Choroid plexus epithelial cell (primary cell): ENCODE measurements at regions not wholly inside any gene's neighbourhood (a gene's known extent, or its start where the extent isn't known, plus 50 kb on each side); places are given as distances from the start of the nearest gene placed in this dataset.
A peak's percentile ranks its signal among the peaks of the same experiment; 100 is the strongest.

Experiments
- DNase-seq: peaks from one replicate; pipeline ENCODE4 v3.0.0-alpha.2; 2010; ENCODE audit warnings: low read depth
- H3K4me3 ChIP-seq: 2 replicates; pipeline ENCODE4 v1.5.1; 2011; ENCODE audit warnings: low read depth, mild to moderate bottlenecking, control low read depth, low read length, moderate library complexity
- TF ChIP-seq, protein P1 (sequence below): conservative IDR thresholded peaks from 2 replicates; pipeline ENCODE4 v1.5.1; 2011; ENCODE audit warnings: low read depth, mild to moderate bottlenecking, control low read depth, inconsistent platforms, low read length, moderate library complexity

DNA sequence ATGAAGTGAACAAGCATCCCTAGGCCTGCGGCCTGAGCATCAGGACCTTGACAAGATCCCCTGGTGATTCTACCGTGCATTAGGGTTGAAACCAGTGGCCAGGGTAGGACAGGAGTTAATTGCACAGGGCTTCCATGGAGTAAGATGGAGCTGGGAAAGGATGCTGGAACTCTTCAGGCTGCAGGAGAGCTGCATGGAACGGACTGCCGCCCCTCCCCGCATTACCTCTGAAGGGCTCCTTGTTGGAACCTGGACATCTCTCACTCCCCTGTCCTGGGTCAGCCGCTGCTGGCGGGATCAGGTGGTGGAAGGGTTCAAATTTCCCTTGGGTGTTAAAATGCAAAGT lies 156.6 kb upstream of the ID2 start:
- TF ChIP-seq, protein P1, sequence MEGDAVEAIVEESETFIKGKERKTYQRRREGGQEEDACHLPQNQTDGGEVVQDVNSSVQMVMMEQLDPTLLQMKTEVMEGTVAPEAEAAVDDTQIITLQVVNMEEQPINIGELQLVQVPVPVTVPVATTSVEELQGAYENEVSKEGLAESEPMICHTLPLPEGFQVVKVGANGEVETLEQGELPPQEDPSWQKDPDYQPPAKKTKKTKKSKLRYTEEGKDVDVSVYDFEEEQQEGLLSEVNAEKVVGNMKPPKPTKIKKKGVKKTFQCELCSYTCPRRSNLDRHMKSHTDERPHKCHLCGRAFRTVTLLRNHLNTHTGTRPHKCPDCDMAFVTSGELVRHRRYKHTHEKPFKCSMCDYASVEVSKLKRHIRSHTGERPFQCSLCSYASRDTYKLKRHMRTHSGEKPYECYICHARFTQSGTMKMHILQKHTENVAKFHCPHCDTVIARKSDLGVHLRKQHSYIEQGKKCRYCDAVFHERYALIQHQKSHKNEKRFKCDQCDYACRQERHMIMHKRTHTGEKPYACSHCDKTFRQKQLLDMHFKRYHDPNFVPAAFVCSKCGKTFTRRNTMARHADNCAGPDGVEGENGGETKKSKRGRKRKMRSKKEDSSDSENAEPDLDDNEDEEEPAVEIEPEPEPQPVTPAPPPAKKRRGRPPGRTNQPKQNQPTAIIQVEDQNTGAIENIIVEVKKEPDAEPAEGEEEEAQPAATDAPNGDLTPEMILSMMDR = no peak
- DNase-seq = no peak
- H3K4me3 ChIP-seq = no peak overlapping the region

DNA sequence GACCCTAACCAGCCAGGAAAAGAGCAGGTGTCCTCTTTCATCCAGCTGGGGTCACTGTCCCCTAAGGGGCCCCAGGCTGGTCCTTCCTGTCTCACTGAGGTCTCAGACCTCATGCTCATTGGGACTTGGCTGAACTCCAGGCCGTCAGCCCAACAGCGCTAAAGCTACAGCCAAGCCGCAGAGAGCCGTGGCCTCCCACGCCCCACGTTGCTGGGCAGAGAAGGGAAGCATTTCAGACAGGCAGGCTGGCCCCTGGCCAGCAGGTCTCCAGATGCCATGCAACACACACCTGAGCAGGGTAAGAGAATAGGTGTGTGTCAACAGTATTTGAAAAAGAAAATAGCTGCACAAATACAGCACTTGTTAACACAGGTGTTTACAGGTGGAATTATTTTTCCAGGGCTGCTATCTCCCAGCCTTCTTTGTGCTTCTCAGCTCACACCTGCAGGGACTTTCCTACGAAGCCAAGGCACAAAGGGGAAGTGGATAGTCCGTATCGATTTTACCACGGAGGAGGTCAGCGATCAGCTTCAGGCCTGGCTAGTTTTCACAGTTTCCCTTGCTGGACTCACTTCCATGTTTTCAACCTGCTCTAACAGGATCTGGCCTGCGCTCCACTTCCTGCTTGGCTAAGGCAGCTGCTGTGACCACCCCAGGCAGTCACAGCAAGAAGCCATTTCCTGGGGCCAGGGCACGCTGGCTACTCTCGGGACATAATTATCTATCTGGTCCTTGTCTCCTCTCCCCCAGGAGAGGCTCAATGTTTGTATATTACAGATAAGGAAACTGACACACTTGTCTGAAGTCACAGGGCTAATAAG lies 156.1 kb upstream of the ID2 start:
- TF ChIP-seq, protein P1 = no peak
- DNase-seq = peak; percentile 38
- no peak overlapping the region for H3K4me3 ChIP-seq

DNA sequence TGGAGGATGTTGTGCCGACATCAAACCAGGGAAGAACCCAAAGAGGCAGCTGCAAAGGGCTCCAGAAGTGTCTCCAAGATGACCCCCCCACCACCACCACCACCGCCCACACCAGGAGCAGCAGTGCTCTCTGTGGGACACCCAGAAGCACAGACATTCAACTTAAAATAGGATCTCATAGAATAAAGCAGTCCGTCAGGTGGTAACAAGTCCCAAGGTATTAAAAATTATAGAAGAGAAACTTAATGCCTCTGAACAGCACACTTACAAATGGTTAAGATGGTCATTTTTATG lies 155.5 kb upstream of the ID2 start:
- no peak overlapping the region for H3K4me3 ChIP-seq
- DNase-seq = no peak
- TF ChIP-seq, protein P1 = no peak

GRCh38 chr2:8527031-8527430 lies 154.8 kb upstream of the ID2 start:
- TF ChIP-seq, protein P1 = no peak
- no peak for DNase-seq
- H3K4me3 ChIP-seq = no peak overlapping the region

DNA sequence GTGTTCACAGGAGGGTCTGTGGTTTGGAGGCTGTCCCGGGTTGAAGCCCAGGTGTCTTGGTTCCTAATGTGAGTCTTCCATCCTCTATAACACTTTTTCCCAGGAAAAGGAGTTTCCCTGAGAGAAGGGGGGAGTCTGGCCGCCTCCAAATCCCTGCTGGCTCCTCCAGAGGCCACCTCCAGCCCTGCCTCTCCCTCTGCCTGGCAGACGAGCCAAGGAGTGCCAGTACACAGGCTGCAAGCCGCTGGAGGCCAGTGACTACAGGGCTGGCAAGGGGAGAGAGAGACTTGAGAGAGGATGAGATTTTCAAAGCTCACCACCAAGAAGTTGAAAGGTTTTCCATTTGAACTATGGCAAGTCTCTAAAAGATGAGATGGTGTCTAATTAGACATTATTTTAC lies 154.2 kb upstream of the ID2 start:
- DNase-seq = no peak
- TF ChIP-seq, protein P1 = no peak
- no peak overlapping the region for H3K4me3 ChIP-seq

DNA sequence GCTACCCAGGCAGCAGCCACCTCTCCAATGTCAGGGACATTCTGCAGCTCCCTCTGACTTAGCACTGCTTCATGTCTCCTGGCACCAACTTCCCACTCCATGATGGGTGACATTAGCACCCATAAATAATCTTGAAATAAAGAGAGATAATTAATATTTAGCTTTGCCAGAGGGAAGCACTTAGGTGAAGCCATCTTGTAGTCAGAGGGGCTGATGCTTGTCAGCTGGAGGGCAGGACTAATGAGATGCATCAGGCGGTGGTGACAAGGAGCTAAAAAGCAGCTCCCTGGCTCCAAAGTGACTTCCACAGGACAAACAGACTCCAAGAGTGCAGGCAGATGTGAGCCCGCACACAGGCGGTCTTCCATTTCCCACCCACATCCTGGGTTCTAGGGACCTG lies 153.0 kb upstream of the ID2 start:
- TF ChIP-seq, protein P1 = no peak
- no peak overlapping the region for H3K4me3 ChIP-seq
- no peak for DNase-seq

GRCh38 chr2:8529706-8530277 lies 152.1 kb upstream of the ID2 start:
- TF ChIP-seq, protein P1 = no peak
- no peak overlapping the region for H3K4me3 ChIP-seq
- no peak for DNase-seq
